H9 (cell line): ENCODE measurements at regions not wholly inside any gene's neighbourhood (a gene's known extent, or its start where the extent isn't known, plus 50 kb on each side); places are given as distances from the start of the nearest gene placed in this dataset.

Source experiments
- DNase-seq: peaks from one replicate; pipeline ENCODE4 v3.0.0-alpha.2; 2017
- H2AFZ ChIP-seq: one replicate; pipeline ENCODE4 v1.6.1; 2013; ENCODE audit warnings: mild to moderate bottlenecking, low read length, control low read depth, moderate library complexity
- H2AK5ac ChIP-seq: 2 replicates; pipeline ENCODE4 v1.6.1; 2013; ENCODE audit warnings: low read length, control low read depth, mixed read lengths; ENCODE audit not compliant: insufficient read length
- H2BK120ac ChIP-seq: one replicate; pipeline ENCODE4 v1.6.1; 2013; ENCODE audit warnings: low read depth, mild to moderate bottlenecking, low read length, control low read depth, inconsistent platforms; ENCODE audit not compliant: poor library complexity, severe bottlenecking
- H2BK12ac ChIP-seq: 2 replicates; pipeline ENCODE4 v1.6.1; 2013; ENCODE audit warnings: low read length, control low read depth, mixed read lengths, low read depth; ENCODE audit not compliant: insufficient read length
- H2BK15ac ChIP-seq: 2 replicates; pipeline ENCODE4 v1.6.1; 2013; ENCODE audit warnings: low read depth, low read length, control low read depth
- H2BK20ac ChIP-seq: one replicate; pipeline ENCODE4 v1.6.1; 2013; ENCODE audit warnings: low read depth, mild to moderate bottlenecking, low read length, control low read depth, inconsistent platforms; ENCODE audit not compliant: poor library complexity, severe bottlenecking
- H2BK5ac ChIP-seq: 2 replicates; pipeline ENCODE4 v1.6.1; 2013; ENCODE audit warnings: low read length, control low read depth, mixed read lengths; ENCODE audit not compliant: insufficient read length
- H3K14ac ChIP-seq: 2 replicates; pipeline ENCODE4 v1.6.1; 2013; ENCODE audit warnings: low read length, control low read depth; ENCODE audit not compliant: insufficient read depth
- H3K18ac ChIP-seq: 2 replicates; pipeline ENCODE4 v1.6.1; 2013; ENCODE audit warnings: low read depth, mild to moderate bottlenecking, mixed read lengths, low read length, control low read depth; ENCODE audit not compliant: insufficient read length
- H3K23ac ChIP-seq: 2 replicates; pipeline ENCODE4 v1.6.1; 2013; ENCODE audit warnings: low read length, control low read depth, mixed read lengths, low read depth; ENCODE audit not compliant: insufficient read length
- H3K23me2 ChIP-seq: 2 replicates; pipeline ENCODE4 v1.6.1; 2013; ENCODE audit warnings: low read depth, mild to moderate bottlenecking, mixed read lengths, low read length, control low read depth; ENCODE audit not compliant: insufficient read length, poor library complexity, severe bottlenecking
- H3K27ac ChIP-seq: 2 replicates; pipeline ENCODE4 v1.5.1; 2013; ENCODE audit warnings: low read length, control low read depth, mixed read lengths, low read depth; ENCODE audit not compliant: insufficient read length
- H3K27me3 ChIP-seq: 2 replicates; pipeline ENCODE4 v1.6.1; 2013; ENCODE audit warnings: low read length, control low read depth, inconsistent platforms; ENCODE audit not compliant: insufficient read depth
- H3K4ac ChIP-seq: 2 replicates; pipeline ENCODE4 v1.6.1; 2013; ENCODE audit warnings: low read depth, mild to moderate bottlenecking, control low read depth, inconsistent platforms, low read length, moderate library complexity
- H3K4me1 ChIP-seq: 2 replicates; pipeline ENCODE4 v1.6.1; 2013; ENCODE audit warnings: low read length, control low read depth, inconsistent platforms; ENCODE audit not compliant: insufficient read depth
- H3K4me2 ChIP-seq: 2 replicates; pipeline ENCODE4 v1.6.1; 2013; ENCODE audit warnings: low read length, control low read depth, mixed read lengths; ENCODE audit not compliant: insufficient read length, insufficient read depth
- H3K56ac ChIP-seq: 2 replicates; pipeline ENCODE4 v1.6.1; 2013; ENCODE audit warnings: low read depth, mild to moderate bottlenecking, mixed read lengths, low read length, control low read depth; ENCODE audit not compliant: insufficient read length
- H3K79me1 ChIP-seq: 2 replicates; pipeline ENCODE4 v1.6.1; 2013; ENCODE audit warnings: low read depth, mild to moderate bottlenecking, moderate library complexity, low read length, control low read depth, inconsistent platforms; ENCODE audit not compliant: insufficient read depth, poor library complexity, severe bottlenecking
- H3K79me2 ChIP-seq: 2 replicates; pipeline ENCODE4 v1.6.1; 2013; ENCODE audit warnings: low read length, control low read depth, inconsistent platforms; ENCODE audit not compliant: insufficient read depth
- H3K9ac ChIP-seq: 2 replicates; pipeline ENCODE4 v1.6.1; 2013; ENCODE audit warnings: low read length, control low read depth, mixed read lengths; ENCODE audit not compliant: insufficient read length; ENCODE audit errors: extremely low read depth
- H3K9me3 ChIP-seq: one replicate; pipeline ENCODE4 v1.6.1; 2013; ENCODE audit warnings: low read depth, low read length, inconsistent platforms; ENCODE audit not compliant: control insufficient read depth
- H3T11ph ChIP-seq: one replicate; pipeline ENCODE4 v1.6.1; 2013; ENCODE audit warnings: mild to moderate bottlenecking, low read length, control low read depth, inconsistent platforms
- H4K20me1 ChIP-seq: one replicate; pipeline ENCODE4 v1.6.1; 2013; ENCODE audit not compliant: control insufficient read depth, insufficient read length, insufficient read depth
- H4K5ac ChIP-seq: 2 replicates; pipeline ENCODE4 v1.6.1; 2013; ENCODE audit warnings: low read depth, mild to moderate bottlenecking, mixed read lengths, low read length, control low read depth; ENCODE audit not compliant: insufficient read length
- H4K8ac ChIP-seq: replicated peaks from 2 replicates; pipeline ENCODE4 v1.6.1; 2013; ENCODE audit warnings: low read length, control low read depth, mixed read lengths, low read depth; ENCODE audit not compliant: insufficient read length
- H4K91ac ChIP-seq: 2 replicates; pipeline ENCODE4 v1.6.1; 2013; ENCODE audit warnings: low read depth, mild to moderate bottlenecking, moderate library complexity, mixed read lengths, low read length, control low read depth; ENCODE audit not compliant: insufficient read length
- H3K27ac Mint-ChIP-seq, 3 experiments: 2 replicates in 2 of 3; 3 replicates in 1 of 3; pipeline ENCODE4 v1.8.0; 2020 to 2021; ENCODE audit warnings: mixed read lengths in 3 of 3, mild to moderate bottlenecking in 1 of 3, moderate library complexity in 1 of 3
- H3K27me3 Mint-ChIP-seq: 2 replicates; pipeline ENCODE4 v1.8.0; 2021; ENCODE audit warnings: low read depth, mild to moderate bottlenecking, moderate library complexity, mixed read lengths
- H3K36me3 Mint-ChIP-seq, 3 experiments: 2 replicates in 2 of 3; 3 replicates in 1 of 3; pipeline ENCODE4 v1.8.0; 2020 to 2021; ENCODE audit warnings: low read depth in 3 of 3, mixed read lengths in 3 of 3; ENCODE audit not compliant: insufficient read depth in 1 of 3
- H3K4me1 Mint-ChIP-seq, 2 experiments: 2 replicates each; pipeline ENCODE4 v1.8.0; 2020; ENCODE audit warnings: mixed read lengths in 2 of 2
- H3K4me3 Mint-ChIP-seq, 2 experiments: 2 replicates in 1 of 2; 3 replicates in 1 of 2; pipeline ENCODE4 v1.8.0; 2020 to 2021; ENCODE audit warnings: mild to moderate bottlenecking in 2 of 2, mixed read lengths in 2 of 2, moderate library complexity in 1 of 2
- H3K9me3 Mint-ChIP-seq, 2 experiments: 2 replicates in 1 of 2; 3 replicates in 1 of 2; pipeline ENCODE4 v1.8.0; 2020; ENCODE audit warnings: mild to moderate bottlenecking in 2 of 2, mixed read lengths in 2 of 2, moderate library complexity in 1 of 2
- CTCF ChIP-seq: fragments of 200-600 bp; sonication (generic); conservative IDR thresholded peaks from 3 replicates; pipeline ENCODE4 v1.8.0; 2021; ENCODE audit warnings: antibody characterized with exemption, mild to moderate bottlenecking
- WGBS: extraction: QIAGEN DNeasy Blood & Tissue Kit; methylation state at CpG from one replicate; pipeline ENCODE4 v1.1.7; 2013; ENCODE audit warnings: missing lambda C conversion rate, low lambda C conversion rate, mixed read lengths; ENCODE audit not compliant: insufficient read length; ENCODE audit errors: extremely low coverage; 5-methylcytosine and 5-hydroxymethylcytosine counted together

- Histone ChIP-seq H3K23ac (no peak overlapping the region), H3K9ac (no peak overlapping the region), H3K9me3 (no peaks in the 10 kb centered on the region), H3K4me1 (no peaks in the 10 kb centered on the region), H3K18ac (no peak overlapping the region), H3K4me2 (no peak overlapping the region), H4K5ac (no peak overlapping the region), H3K14ac (no peak overlapping the region), H3T11ph (no peak overlapping the region), H2BK5ac (no peak overlapping the region), H3K79me1 (no peaks in the 10 kb centered on the region), H2AK5ac (no peak overlapping the region), H2AFZ (no peak overlapping the region), H2BK120ac (no peak overlapping the region), H4K20me1 (no peaks in the 10 kb centered on the region), H3K56ac (no peak overlapping the region), H4K8ac (no peak overlapping the region), H3K27ac (no peak overlapping the region), H3K79me2 (no peaks in the 10 kb centered on the region), H2BK15ac (no peak overlapping the region), H3K23me2 (no peaks in the 10 kb centered on the region), H3K4ac (no peak overlapping the region), H3K27me3 (no peaks in the 10 kb centered on the region), H4K91ac (no peak overlapping the region), H2BK20ac (no peak overlapping the region), H2BK12ac (no peak overlapping the region)
- no peak for TF ChIP-seq CTCF
- Mint-ChIP-seq H3K9me3 (no peaks in the 10 kb centered on the region), H3K4me1 (peaks cover 0 to 4% of the 10 kb centered on the region in 2 experiments; a peak in 1 of 4 replicates), H3K27me3 (peaks cover 6% of the 10 kb centered on the region), H3K36me3 (no peaks in the 10 kb centered on the region), H3K27ac (no peak overlapping the region; a peak in 1 of 7 replicates), H3K4me3 (no peak overlapping the region)
- DNase-seq = no peak
- WGBS = no CpG with 5 or more reads among the region's 4 CpGs
Measured at GRCh38 chr5:152084476-152084875, 159.8 kb upstream of the GLRA1 start.
